AG04450 (cell line): ENCODE measurements at regions not wholly inside any gene's neighbourhood (a gene's known extent, or its start where the extent isn't known, plus 50 kb on each side); places are given as distances from the start of the nearest gene placed in this dataset.

Experiments
- CTCF ChIA-PET: fragments of 300-600, 350-600 bp; formaldehyde crosslinking; extraction: SDS; loops from one replicate; lab custom pipeline; 2022; ENCODE audit warnings: antibody characterized with exemption, inconsistent platforms; lab: Charles Lee
- POLR2A ChIA-PET: fragments of 350-600 bp; formaldehyde crosslinking; extraction: SDS; loops from one replicate; lab custom pipeline; 2021; ENCODE audit warnings: antibody characterized with exemption, inconsistent platforms; lab: Yijun Ruan, JAX
- DNase-seq: peaks from one replicate; pipeline ENCODE4 v3.0.0-alpha.2; 2011; ENCODE audit warnings: low read depth, low spot score
- H3K27ac ChIP-seq: one replicate; pipeline ENCODE4 v1.5.1; 2012; ENCODE audit warnings: low read depth, low read length, control low read depth
- H3K27me3 ChIP-seq: one replicate; pipeline ENCODE4 v1.6.0; 2012; ENCODE audit warnings: low read length; ENCODE audit not compliant: control insufficient read depth, insufficient read depth
- H3K4me3 ChIP-seq: 2 replicates; pipeline ENCODE4 v1.5.1; 2011; ENCODE audit warnings: mild to moderate bottlenecking, low read depth, low read length, control low read depth
- H3K9me3 ChIP-seq: 2 replicates; pipeline ENCODE4 v1.5.1; 2012; ENCODE audit warnings: low read length; ENCODE audit not compliant: control insufficient read depth, insufficient read depth
- CTCF ChIP-seq: IDR thresholded peaks from 2 replicates; pipeline ENCODE4 v1.5.1; 2011; ENCODE audit warnings: low read depth, low read length, control low read depth, inconsistent platforms

GRCh38 chr6:67736161-67736560, 898.9 kb upstream of the ADGRB3 start:
- ChIA-PET CTCF (no interaction called here), POLR2A (no interaction called here)
- Histone ChIP-seq H3K9me3 (no peaks in the 10 kb centered on the region; the same call in 1 of the 2 replicates), H3K27me3 (no peaks in the 10 kb centered on the region), H3K4me3 (no peak overlapping the region), H3K27ac (no peak overlapping the region)
- DNase-seq, result no peak
- TF ChIP-seq CTCF, result no peak

- ChIA-PET POLR2A (no interaction called here), CTCF (no interaction called here)
- H3K9me3 ChIP-seq, result no peaks in the 10 kb centered on the region; the same call in 1 of the 2 replicates
- no peak overlapping the region for H3K4me3 ChIP-seq
- H3K27ac ChIP-seq, result no peak overlapping the region
- DNase-seq, result no peak
- TF ChIP-seq CTCF, result no peak
- no peaks in the 10 kb centered on the region for H3K27me3 ChIP-seq
These were observed 899.5 kb upstream of the ADGRB3 start for GRCh38 chr6:67735623-67736022.

- H3K27ac ChIP-seq, result no peak overlapping the region
- DNase-seq, result no peak
- CTCF ChIA-PET, result no interaction called here
- POLR2A ChIA-PET, result no interaction called here
- H3K4me3 ChIP-seq, result no peak overlapping the region
- peaks cover 8% of the 10 kb centered on the region for H3K9me3 ChIP-seq
- no peaks in the 10 kb centered on the region for H3K27me3 ChIP-seq
- TF ChIP-seq CTCF, result no peak
These were observed 912.2 kb upstream of the ADGRB3 start for GRCh38 chr6:67722861-67723261.

- no peak overlapping the region for H3K27ac ChIP-seq
- ChIA-PET POLR2A (no interaction called here), CTCF (no interaction called here)
- no peaks in the 10 kb centered on the region for H3K27me3 ChIP-seq
- no peak for DNase-seq
- no peak for TF ChIP-seq CTCF
- H3K9me3 ChIP-seq, result no peaks in the 10 kb centered on the region
- H3K4me3 ChIP-seq, result no peak overlapping the region
These were observed 917.8 kb upstream of the ADGRB3 start for GRCh38 chr6:67717281-67717680.

GRCh38 chr6:67706388-67706787, 928.7 kb upstream of the ADGRB3 start:
- Histone ChIP-seq H3K9me3 (no peaks in the 10 kb centered on the region), H3K27me3 (no peaks in the 10 kb centered on the region), H3K27ac (no peak overlapping the region), H3K4me3 (no peak overlapping the region)
- no peak for DNase-seq
- no peak for TF ChIP-seq CTCF
- POLR2A ChIA-PET, result no interaction called here
- CTCF ChIA-PET, result no interaction called here
